Stimulated activated effector memory CD8-positive, alpha-beta T cell treated with anti-CD3 and anti-CD28 coated beads, Interleukin-12 subunit alpha, Interleukin-12 subunit beta, amount 100 ng/mL, for 72 hours (primary cell): ENCODE measurements at regions not wholly inside any gene's neighbourhood (a gene's known extent, or its start where the extent isn't known, plus 50 kb on each side); places are given as distances from the start of the nearest gene placed in this dataset.
A peak's percentile ranks its signal among the peaks of the same experiment; 100 is the strongest.
"Not testable (repeated sequence)": the region's sequence is repeated elsewhere in the genome, so short reads cannot be mapped to it uniquely, and the experiment has no call there.

ENCODE experiments used
- ATAC-seq: fragments of 150-1000 bp; cut with Tn5 transposase; 2 replicates; pipeline ENCODE4 v1.10.0; 2021
- DNase-seq, 2 donors: peaks; one replicate each; pipeline ENCODE4 v3.0.0; 2021 to 2022; ENCODE audit warnings: low spot score in 2 of 2
- H3K27ac Mint-ChIP-seq: one replicate; pipeline ENCODE4 v1.8.0; 2022; ENCODE audit warnings: mild to moderate bottlenecking, mixed read lengths
- H3K36me3 Mint-ChIP-seq: one replicate; pipeline ENCODE4 v1.8.0; 2022; ENCODE audit warnings: mild to moderate bottlenecking, mixed read lengths
- H3K4me1 Mint-ChIP-seq: one replicate; pipeline ENCODE4 v1.8.0; 2022; ENCODE audit warnings: mixed read lengths
- H3K4me3 Mint-ChIP-seq: one replicate; pipeline ENCODE4 v1.8.0; 2022; ENCODE audit warnings: mild to moderate bottlenecking, mixed read lengths
- H3K9me3 Mint-ChIP-seq: one replicate; pipeline ENCODE4 v1.8.0; 2022; ENCODE audit warnings: mixed read lengths

GRCh38 chr10:131817866-131818509, 82.8 kb upstream of the PPP2R2D start:
- Mint-ChIP-seq H3K4me3 (no peak overlapping the region), H3K36me3 (no peaks in the 10 kb centered on the region), H3K4me1 (no peaks in the 10 kb centered on the region), H3K27ac (no peak overlapping the region), H3K9me3 (no peaks in the 10 kb centered on the region)
- ATAC-seq (peak; percentile 9), DNase-seq (no peak)

GRCh38 chr10:131818510-131819234, 82.1 kb upstream of the PPP2R2D start:
- no peak for DNase-seq
- Mint-ChIP-seq H3K27ac (no peak overlapping the region), H3K4me3 (no peak overlapping the region), H3K9me3 (no peaks in the 10 kb centered on the region), H3K36me3 (no peaks in the 10 kb centered on the region), H3K4me1 (no peaks in the 10 kb centered on the region)
- ATAC-seq = no peak

GRCh38 chr10:131819241-131820072, 81.4 kb upstream of the PPP2R2D start:
- DNase-seq = no peak
- ATAC-seq = no peak
- Mint-ChIP-seq H3K9me3 (no peaks in the 10 kb centered on the region), H3K27ac (no peak overlapping the region), H3K4me3 (no peak overlapping the region), H3K4me1 (no peaks in the 10 kb centered on the region), H3K36me3 (no peaks in the 10 kb centered on the region)

GRCh38 chr10:131820626-131821025, 80.2 kb upstream of the PPP2R2D start:
- Mint-ChIP-seq H3K9me3 (no peaks in the 10 kb centered on the region), H3K4me3 (no peak overlapping the region), H3K27ac (no peak overlapping the region), H3K36me3 (no peaks in the 10 kb centered on the region), H3K4me1 (no peaks in the 10 kb centered on the region)
- ATAC-seq (no peak), DNase-seq (no peak)

- no peaks in the 10 kb centered on the region for H3K4me1 Mint-ChIP-seq
- no peak overlapping the region for H3K27ac Mint-ChIP-seq
- ATAC-seq = no peak
- no peaks in the 10 kb centered on the region for H3K9me3 Mint-ChIP-seq
- H3K36me3 Mint-ChIP-seq = no peaks in the 10 kb centered on the region
- H3K4me3 Mint-ChIP-seq = no peak overlapping the region
- DNase-seq = no peak
Observed at GRCh38 chr10:131821378-131822012, 79.3 kb upstream of the PPP2R2D start.

GRCh38 chr10:131822013-131822691, 78.7 kb upstream of the PPP2R2D start:
- no peak for ATAC-seq
- Mint-ChIP-seq H3K27ac (no peak overlapping the region), H3K4me1 (no peaks in the 10 kb centered on the region), H3K9me3 (no peaks in the 10 kb centered on the region), H3K36me3 (no peaks in the 10 kb centered on the region), H3K4me3 (no peak overlapping the region)
- DNase-seq = no peak

GRCh38 chr10:131822692-131823245, 78.0 kb upstream of the PPP2R2D start:
- ATAC-seq = no peak
- no peaks in the 10 kb centered on the region for H3K4me1 Mint-ChIP-seq
- no peak overlapping the region for H3K27ac Mint-ChIP-seq
- no peaks in the 10 kb centered on the region for H3K36me3 Mint-ChIP-seq
- no peaks in the 10 kb centered on the region for H3K9me3 Mint-ChIP-seq
- no peak for DNase-seq
- H3K4me3 Mint-ChIP-seq = no peak overlapping the region

GRCh38 chr10:131823601-131824099, 77.2 kb upstream of the PPP2R2D start:
- not testable (repeated sequence) for DNase-seq, H3K4me3 Mint-ChIP-seq, H3K9me3 Mint-ChIP-seq, H3K36me3 Mint-ChIP-seq, ATAC-seq, H3K4me1 Mint-ChIP-seq, H3K27ac Mint-ChIP-seq

GRCh38 chr10:131824371-131825149, 76.2 kb upstream of the PPP2R2D start:
- Mint-ChIP-seq H3K9me3 (no peaks in the 10 kb centered on the region), H3K36me3 (no peaks in the 10 kb centered on the region), H3K27ac (no peak overlapping the region), H3K4me3 (no peak overlapping the region), H3K4me1 (no peaks in the 10 kb centered on the region)
- DNase-seq = no peak
- ATAC-seq = peak; percentile 31

GRCh38 chr10:131825150-131825848, 75.5 kb upstream of the PPP2R2D start:
- no peaks in the 10 kb centered on the region for H3K36me3 Mint-ChIP-seq
- H3K4me3 Mint-ChIP-seq = no peak overlapping the region
- DNase-seq (no peak), ATAC-seq (no peak)
- no peaks in the 10 kb centered on the region for H3K9me3 Mint-ChIP-seq
- no peak overlapping the region for H3K27ac Mint-ChIP-seq
- no peaks in the 10 kb centered on the region for H3K4me1 Mint-ChIP-seq

GRCh38 chr10:131825960-131826650, 74.7 kb upstream of the PPP2R2D start:
- Mint-ChIP-seq H3K4me3 (no peak overlapping the region), H3K27ac (no peak overlapping the region), H3K4me1 (no peaks in the 10 kb centered on the region), H3K36me3 (no peaks in the 10 kb centered on the region), H3K9me3 (no peaks in the 10 kb centered on the region)
- no peak for DNase-seq
- ATAC-seq = no peak

- H3K9me3 Mint-ChIP-seq = no peaks in the 10 kb centered on the region
- no peak for ATAC-seq
- no peaks in the 10 kb centered on the region for H3K36me3 Mint-ChIP-seq
- no peak for DNase-seq
- no peak overlapping the region for H3K27ac Mint-ChIP-seq
- no peak overlapping the region for H3K4me3 Mint-ChIP-seq
- no peaks in the 10 kb centered on the region for H3K4me1 Mint-ChIP-seq
Observed at GRCh38 chr10:131829156-131829930, 71.5 kb upstream of the PPP2R2D start.
